ENCODE measurements at regions not wholly inside any gene's neighbourhood (a gene's known extent, or its start where the extent isn't known, plus 50 kb on each side); places are given as distances from the start of the nearest gene placed in this dataset.

DNA sequence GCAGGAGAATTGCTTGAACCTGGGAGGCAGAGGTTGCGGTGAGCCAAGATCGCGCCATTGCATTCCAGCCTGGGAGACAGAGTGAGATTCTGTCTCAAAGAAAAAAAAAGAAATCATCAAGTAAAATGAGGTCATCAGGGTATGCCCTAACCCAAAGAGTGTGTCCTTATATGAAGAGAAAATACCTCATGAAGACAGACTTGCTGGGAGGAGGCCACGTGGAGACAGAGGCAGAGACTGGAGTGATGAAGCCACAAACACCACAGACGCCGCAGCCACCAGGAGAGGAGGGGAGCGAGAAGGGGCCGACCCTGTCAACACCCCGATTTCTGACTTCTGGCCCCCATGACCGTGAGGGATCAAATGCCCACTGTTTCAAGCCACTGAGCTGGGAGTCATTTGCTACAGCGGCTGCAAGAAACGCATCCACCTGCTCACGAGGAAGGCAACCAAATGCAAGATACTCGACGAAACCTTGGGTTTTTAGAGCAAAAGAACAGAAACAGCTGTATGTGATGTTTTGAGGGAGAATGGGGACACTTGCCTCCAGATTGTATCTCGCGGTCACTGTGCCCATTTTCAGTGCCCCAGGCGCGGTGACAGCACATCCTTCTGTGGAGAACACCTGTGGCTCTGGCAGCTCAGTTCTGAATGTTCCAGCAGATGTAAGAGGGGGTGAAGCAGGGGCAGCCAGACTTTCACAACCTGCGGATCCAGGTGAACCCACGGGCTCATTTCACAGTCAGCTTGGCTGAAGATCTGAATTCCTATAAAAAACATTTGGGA is 1317.2 kb downstream of the TBC1D22A start:
- Histone ChIP-seq H3K9ac (ENCODE audit: low read depth in 1 of 2, low read length in 2 of 2) (no peak overlapping the region), H3K9me3 (ENCODE audit: control insufficient read depth in 2 of 2, low read length in 2 of 2) (no peaks in the 10 kb centered on the region), H3K36me3 (ENCODE audit: control insufficient read depth in 2 of 2, insufficient read depth in 2 of 2, low read length in 2 of 2) (no peaks in the 10 kb centered on the region), H3K27me3 (ENCODE audit: control insufficient read depth in 2 of 2, insufficient read depth in 2 of 2, low read length in 2 of 2) (peaks cover 0 to 3% of the 10 kb centered on the region in 2 donors), H3K4me3 (ENCODE audit: low read length in 2 of 2) (no peak overlapping the region), H3K27ac (ENCODE audit: low read depth in 2 of 2, low read length in 2 of 2) (no peak overlapping the region), H3K4me1 (ENCODE audit: control insufficient read depth in 2 of 2, insufficient read depth in 2 of 2, low read length in 2 of 2) (peaks cover 0 to 4% of the 10 kb centered on the region in 2 donors)

DNA sequence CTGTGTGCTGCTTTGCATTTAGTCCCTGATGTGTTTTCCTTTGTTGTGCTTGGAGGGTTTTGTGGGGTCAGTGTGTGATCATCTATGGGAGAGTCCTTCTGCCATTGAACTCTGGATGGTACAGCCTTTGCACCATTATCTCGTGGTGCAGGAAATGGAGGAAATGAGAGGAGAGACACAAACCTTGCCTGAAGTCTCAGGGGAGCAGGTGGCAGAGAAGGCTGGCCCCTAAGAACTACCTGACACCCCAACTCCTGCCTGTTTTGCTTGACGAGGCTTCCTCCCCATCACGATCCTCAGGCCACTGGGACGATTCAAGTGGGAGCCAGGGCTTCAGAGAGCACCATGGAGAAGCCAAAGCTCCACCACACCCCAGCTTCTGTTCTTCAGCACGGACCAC is 1316.4 kb downstream of the TBC1D22A start:
- H3K9me3 ChIP-seq (ENCODE audit: control insufficient read depth in 2 of 2, low read length in 2 of 2): no peaks in the 10 kb centered on the region
- H3K4me1 ChIP-seq (ENCODE audit: control insufficient read depth in 2 of 2, insufficient read depth in 2 of 2, low read length in 2 of 2): peaks cover 0 to 2% of the 10 kb centered on the region in 2 donors
- no peak overlapping the region for H3K27ac ChIP-seq (ENCODE audit: low read depth in 2 of 2, low read length in 2 of 2)
- H3K9ac ChIP-seq (ENCODE audit: low read depth in 1 of 2, low read length in 2 of 2): no peak overlapping the region
- H3K27me3 ChIP-seq (ENCODE audit: control insufficient read depth in 2 of 2, insufficient read depth in 2 of 2, low read length in 2 of 2): peaks cover 0 to 3% of the 10 kb centered on the region in 2 donors
- no peak overlapping the region for H3K4me3 ChIP-seq (ENCODE audit: low read length in 2 of 2)
- no peaks in the 10 kb centered on the region for H3K36me3 ChIP-seq (ENCODE audit: control insufficient read depth in 2 of 2, insufficient read depth in 2 of 2, low read length in 2 of 2)

DNA sequence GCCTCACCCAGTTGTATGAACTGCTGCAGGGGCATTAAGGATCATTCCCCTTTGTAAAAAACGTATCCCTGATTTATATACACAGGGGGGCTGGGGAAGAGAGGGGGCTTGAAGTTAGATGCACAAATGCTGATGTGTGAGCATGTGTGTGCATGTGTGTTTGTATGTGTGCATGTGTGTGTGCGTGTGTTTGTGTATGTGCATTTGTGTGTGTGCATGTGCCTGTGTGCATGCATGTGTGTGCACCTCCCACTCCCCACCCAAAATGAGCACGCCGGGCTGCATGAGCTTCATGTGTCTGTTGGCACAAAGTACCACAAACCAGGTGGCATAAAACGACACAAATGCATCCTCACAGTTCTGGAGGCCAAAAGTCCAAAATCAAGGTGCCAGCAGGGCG is 1315.2 kb downstream of the TBC1D22A start:
- Histone ChIP-seq H3K27ac (ENCODE audit: low read depth in 2 of 2, low read length in 2 of 2) (no peak overlapping the region), H3K27me3 (ENCODE audit: control insufficient read depth in 2 of 2, insufficient read depth in 2 of 2, low read length in 2 of 2) (peaks cover 0 to 3% of the 10 kb centered on the region in 2 donors), H3K9me3 (ENCODE audit: control insufficient read depth in 2 of 2, low read length in 2 of 2) (no peaks in the 10 kb centered on the region), H3K9ac (ENCODE audit: low read depth in 1 of 2, low read length in 2 of 2) (no peak overlapping the region), H3K4me1 (ENCODE audit: control insufficient read depth in 2 of 2, insufficient read depth in 2 of 2, low read length in 2 of 2) (no peaks in the 10 kb centered on the region), H3K36me3 (ENCODE audit: control insufficient read depth in 2 of 2, insufficient read depth in 2 of 2, low read length in 2 of 2) (no peaks in the 10 kb centered on the region), H3K4me3 (ENCODE audit: low read length in 2 of 2) (no peak overlapping the region)

DNA sequence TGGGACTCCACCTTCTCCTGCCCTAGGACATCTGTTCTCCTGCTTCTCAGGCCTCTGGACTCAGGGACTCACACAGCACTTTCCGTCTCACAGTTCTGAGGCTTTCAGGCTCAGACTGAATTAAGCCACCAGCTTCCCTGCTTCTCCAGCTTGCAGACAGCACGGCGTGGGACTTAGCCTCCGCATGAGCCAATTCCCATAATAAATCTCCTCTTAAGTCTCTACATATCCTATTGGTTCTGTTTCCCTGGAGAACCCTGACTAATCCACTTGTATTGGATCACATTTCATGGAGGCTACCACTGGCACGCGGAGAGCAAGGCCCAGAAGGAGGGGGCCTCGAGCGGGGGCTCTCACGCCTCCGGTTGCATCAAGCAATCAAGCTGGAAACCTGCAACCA is 1313.6 kb downstream of the TBC1D22A start:
- H3K9me3 ChIP-seq (ENCODE audit: control insufficient read depth in 2 of 2, low read length in 2 of 2): no peaks in the 10 kb centered on the region
- no peaks in the 10 kb centered on the region for H3K4me1 ChIP-seq (ENCODE audit: control insufficient read depth in 2 of 2, insufficient read depth in 2 of 2, low read length in 2 of 2)
- no peak overlapping the region for H3K9ac ChIP-seq (ENCODE audit: low read depth in 1 of 2, low read length in 2 of 2)
- no peaks in the 10 kb centered on the region for H3K36me3 ChIP-seq (ENCODE audit: control insufficient read depth in 2 of 2, insufficient read depth in 2 of 2, low read length in 2 of 2)
- no peaks in the 10 kb centered on the region for H3K27me3 ChIP-seq (ENCODE audit: control insufficient read depth in 2 of 2, insufficient read depth in 2 of 2, low read length in 2 of 2)
- H3K27ac ChIP-seq (ENCODE audit: low read depth in 2 of 2, low read length in 2 of 2): no peak overlapping the region
- H3K4me3 ChIP-seq (ENCODE audit: low read length in 2 of 2): no peak overlapping the region

DNA sequence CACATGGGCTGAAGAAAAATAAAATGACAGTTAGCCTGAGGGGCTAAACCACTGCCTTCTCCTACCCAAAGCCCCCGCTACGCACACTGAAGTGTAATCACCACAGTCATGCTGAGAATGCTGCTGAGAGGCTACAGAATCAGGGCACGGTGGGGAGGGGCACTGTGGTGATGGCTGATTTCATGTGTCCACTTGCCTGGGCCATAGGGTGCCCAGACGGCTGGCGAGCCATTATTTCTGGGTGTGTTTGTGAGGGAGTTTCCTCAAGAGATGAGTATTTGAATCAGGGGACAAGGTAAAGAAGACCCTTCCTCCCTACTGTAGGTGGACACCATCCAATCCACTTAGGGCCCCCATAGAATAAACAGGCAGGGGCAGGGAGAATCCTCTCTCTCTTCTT is 1313.2 kb downstream of the TBC1D22A start:
- Histone ChIP-seq H3K4me3 (ENCODE audit: low read length in 2 of 2) (no peak overlapping the region), H3K9me3 (ENCODE audit: control insufficient read depth in 2 of 2, low read length in 2 of 2) (no peaks in the 10 kb centered on the region), H3K27ac (ENCODE audit: low read depth in 2 of 2, low read length in 2 of 2) (no peak overlapping the region), H3K36me3 (ENCODE audit: control insufficient read depth in 2 of 2, insufficient read depth in 2 of 2, low read length in 2 of 2) (no peaks in the 10 kb centered on the region), H3K4me1 (ENCODE audit: control insufficient read depth in 2 of 2, insufficient read depth in 2 of 2, low read length in 2 of 2) (no peaks in the 10 kb centered on the region), H3K27me3 (ENCODE audit: control insufficient read depth in 2 of 2, insufficient read depth in 2 of 2, low read length in 2 of 2) (no peaks in the 10 kb centered on the region), H3K9ac (ENCODE audit: low read depth in 1 of 2, low read length in 2 of 2) (no peak overlapping the region)

DNA sequence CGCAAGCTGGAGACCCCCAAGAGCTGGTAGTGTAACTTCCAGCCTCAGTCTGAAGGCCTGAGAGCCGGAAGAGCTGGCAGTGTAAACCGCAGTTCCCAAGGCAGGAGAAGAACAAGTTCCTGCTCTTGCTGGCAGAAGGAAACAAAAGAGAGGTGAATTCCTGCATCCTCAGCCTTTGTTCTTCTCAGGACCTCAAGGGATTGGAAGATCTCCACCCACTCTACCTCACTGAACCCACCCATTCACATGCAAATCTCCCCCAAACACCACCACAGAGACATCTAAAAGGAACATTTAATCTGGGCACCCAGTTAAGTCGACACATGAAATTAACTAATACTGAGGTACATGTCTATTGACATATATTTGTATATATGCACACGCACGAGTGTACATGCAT is 1310.3 kb downstream of the TBC1D22A start:
- no peaks in the 10 kb centered on the region for H3K4me1 ChIP-seq (ENCODE audit: control insufficient read depth in 2 of 2, insufficient read depth in 2 of 2, low read length in 2 of 2)

DNA sequence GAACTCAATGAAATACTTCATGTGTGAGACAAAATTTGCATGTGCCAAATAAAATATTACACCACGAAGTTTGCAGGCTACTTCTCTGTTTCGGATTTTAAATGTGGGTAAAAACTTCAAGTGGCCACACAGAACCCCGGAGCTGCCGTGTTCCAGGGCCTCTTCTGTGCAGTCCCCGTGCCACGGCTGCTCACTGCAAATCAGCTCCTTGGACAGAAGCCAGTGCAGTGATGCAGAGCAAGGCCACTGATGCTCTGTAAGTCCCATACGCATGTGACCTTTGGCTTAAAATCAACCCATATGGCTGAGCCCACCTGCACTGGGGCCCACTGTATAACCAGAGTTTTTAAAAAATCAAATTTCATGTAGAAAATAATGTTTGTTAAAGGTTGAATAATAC is 1309.4 kb downstream of the TBC1D22A start:
- Histone ChIP-seq H3K4me1 (ENCODE audit: control insufficient read depth in 2 of 2, insufficient read depth in 2 of 2, low read length in 2 of 2) (no peaks in the 10 kb centered on the region), H3K9me3 (ENCODE audit: control insufficient read depth in 2 of 2, low read length in 2 of 2) (no peaks in the 10 kb centered on the region), H3K9ac (ENCODE audit: low read depth in 1 of 2, low read length in 2 of 2) (no peak overlapping the region), H3K4me3 (ENCODE audit: low read length in 2 of 2) (no peak overlapping the region), H3K27me3 (ENCODE audit: control insufficient read depth in 2 of 2, insufficient read depth in 2 of 2, low read length in 2 of 2) (no peaks in the 10 kb centered on the region), H3K27ac (ENCODE audit: low read depth in 2 of 2, low read length in 2 of 2) (no peak overlapping the region), H3K36me3 (ENCODE audit: control insufficient read depth in 2 of 2, insufficient read depth in 2 of 2, low read length in 2 of 2) (no peaks in the 10 kb centered on the region)

More for the DNA sequence above, 1310.3 kb downstream of the TBC1D22A start:
- Histone ChIP-seq H3K27ac (ENCODE audit: low read depth in 2 of 2, low read length in 2 of 2) (no peak overlapping the region), H3K36me3 (ENCODE audit: control insufficient read depth in 2 of 2, insufficient read depth in 2 of 2, low read length in 2 of 2) (no peaks in the 10 kb centered on the region), H3K9me3 (ENCODE audit: control insufficient read depth in 2 of 2, low read length in 2 of 2) (no peaks in the 10 kb centered on the region), H3K4me3 (ENCODE audit: low read length in 2 of 2) (no peak overlapping the region), H3K27me3 (ENCODE audit: control insufficient read depth in 2 of 2, insufficient read depth in 2 of 2, low read length in 2 of 2) (no peaks in the 10 kb centered on the region), H3K9ac (ENCODE audit: low read depth in 1 of 2, low read length in 2 of 2) (no peak overlapping the region)

DNA sequence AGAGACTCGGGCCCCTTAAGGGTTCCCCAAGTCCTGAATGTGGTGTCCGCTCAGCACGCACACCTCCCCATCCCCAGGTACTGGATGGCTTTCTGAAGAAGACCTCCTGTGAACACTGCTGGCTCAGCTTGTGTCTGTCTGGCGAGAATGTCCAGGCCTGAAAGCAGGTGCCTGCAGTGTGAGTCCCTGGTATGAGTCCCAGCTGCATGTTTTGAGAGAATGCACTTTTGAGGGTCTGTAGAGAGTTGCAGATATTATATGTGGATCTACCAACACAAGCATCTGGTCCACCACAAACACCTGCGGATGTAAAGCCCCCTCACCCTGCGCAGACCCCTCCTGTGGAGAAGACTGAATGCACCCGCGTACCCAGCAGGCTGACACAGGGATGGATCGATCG is 1308.9 kb downstream of the TBC1D22A start:
- Histone ChIP-seq H3K36me3 (ENCODE audit: control insufficient read depth in 2 of 2, insufficient read depth in 2 of 2, low read length in 2 of 2) (no peaks in the 10 kb centered on the region), H3K9ac (ENCODE audit: low read depth in 1 of 2, low read length in 2 of 2) (no peak overlapping the region), H3K4me3 (ENCODE audit: low read length in 2 of 2) (no peak overlapping the region), H3K27me3 (ENCODE audit: control insufficient read depth in 2 of 2, insufficient read depth in 2 of 2, low read length in 2 of 2) (no peaks in the 10 kb centered on the region), H3K27ac (ENCODE audit: low read depth in 2 of 2, low read length in 2 of 2) (no peak overlapping the region), H3K4me1 (ENCODE audit: control insufficient read depth in 2 of 2, insufficient read depth in 2 of 2, low read length in 2 of 2) (no peaks in the 10 kb centered on the region), H3K9me3 (ENCODE audit: control insufficient read depth in 2 of 2, low read length in 2 of 2) (no peaks in the 10 kb centered on the region)

DNA sequence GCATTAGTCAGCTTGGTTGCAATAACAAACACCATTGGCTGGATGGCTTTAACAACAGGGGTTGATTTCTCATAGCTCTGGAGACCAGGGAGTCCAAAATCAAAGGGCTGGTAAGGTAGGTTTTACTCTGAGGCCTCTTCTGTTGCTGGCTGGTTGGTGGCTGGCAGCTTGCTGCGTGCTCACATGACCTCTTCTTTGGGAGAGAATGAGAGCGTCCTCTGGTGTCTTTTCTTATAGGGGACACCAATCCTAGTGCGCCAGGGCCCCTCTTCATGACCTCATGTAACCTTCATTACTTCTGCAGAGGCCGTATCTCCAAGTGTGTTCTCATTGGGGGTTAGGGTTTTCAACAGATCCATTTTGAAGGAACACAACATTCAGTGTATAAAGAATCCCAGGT is 1308.3 kb downstream of the TBC1D22A start:
- no peaks in the 10 kb centered on the region for H3K27me3 ChIP-seq (ENCODE audit: control insufficient read depth in 2 of 2, insufficient read depth in 2 of 2, low read length in 2 of 2)

DNA sequence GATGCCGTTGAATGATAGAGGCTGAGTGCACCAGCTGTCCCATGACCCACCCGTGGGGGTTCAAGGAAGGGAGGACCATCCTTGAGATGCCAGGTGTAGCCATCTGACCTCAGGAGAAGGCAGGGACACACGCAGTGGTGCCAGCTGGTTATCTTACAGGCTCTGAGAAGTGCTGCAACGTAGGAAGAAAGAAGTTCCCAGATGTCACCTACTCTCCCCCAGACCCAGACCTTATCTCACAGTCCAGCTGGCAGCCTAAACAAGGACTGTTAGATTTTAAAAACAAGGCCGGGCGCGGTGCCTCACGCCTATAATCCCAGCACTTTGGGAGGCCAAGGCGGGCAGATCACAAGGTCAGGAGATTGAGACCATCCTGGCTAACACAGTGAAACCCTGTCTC is 1307.6 kb downstream of the TBC1D22A start:
- Histone ChIP-seq H3K4me3 (ENCODE audit: low read length in 2 of 2) (no peak overlapping the region), H3K9ac (ENCODE audit: low read depth in 1 of 2, low read length in 2 of 2) (no peak overlapping the region), H3K27ac (ENCODE audit: low read depth in 2 of 2, low read length in 2 of 2) (no peak overlapping the region), H3K27me3 (ENCODE audit: control insufficient read depth in 2 of 2, insufficient read depth in 2 of 2, low read length in 2 of 2) (no peaks in the 10 kb centered on the region), H3K9me3 (ENCODE audit: control insufficient read depth in 2 of 2, low read length in 2 of 2) (no peaks in the 10 kb centered on the region), H3K36me3 (ENCODE audit: control insufficient read depth in 2 of 2, insufficient read depth in 2 of 2, low read length in 2 of 2) (no peaks in the 10 kb centered on the region), H3K4me1 (ENCODE audit: control insufficient read depth in 2 of 2, insufficient read depth in 2 of 2, low read length in 2 of 2) (no peaks in the 10 kb centered on the region)

More for the DNA sequence above, 1308.3 kb downstream of the TBC1D22A start:
- Histone ChIP-seq H3K36me3 (ENCODE audit: control insufficient read depth in 2 of 2, insufficient read depth in 2 of 2, low read length in 2 of 2) (no peaks in the 10 kb centered on the region), H3K4me1 (ENCODE audit: control insufficient read depth in 2 of 2, insufficient read depth in 2 of 2, low read length in 2 of 2) (no peaks in the 10 kb centered on the region), H3K4me3 (ENCODE audit: low read length in 2 of 2) (no peak overlapping the region), H3K27ac (ENCODE audit: low read depth in 2 of 2, low read length in 2 of 2) (no peak overlapping the region), H3K9me3 (ENCODE audit: control insufficient read depth in 2 of 2, low read length in 2 of 2) (no peaks in the 10 kb centered on the region), H3K9ac (ENCODE audit: low read depth in 1 of 2, low read length in 2 of 2) (no peak overlapping the region)
